Peyer's patch (tissue), 4 donors: ENCODE measurements at regions not wholly inside any gene's neighbourhood (a gene's known extent, or its start where the extent isn't known, plus 50 kb on each side); places are given as distances from the start of the nearest gene placed in this dataset.

Experiments used
- POLR2A ChIP-seq, 2 donors: fragments of 450-650 bp; IDR thresholded peaks; one replicate each; pipeline ENCODE4 v1.5.1; 2017; ENCODE audit warnings: antibody characterized with exemption in 2 of 2, mild to moderate bottlenecking in 2 of 2, moderate library complexity in 2 of 2
- TF ChIP-seq, protein P1 (sequence below), 6 experiments: fragments of 450-650 bp in 4 of 6; fragments of 200-600 bp in 2 of 6; sonication (generic) in 1 of 6; IDR thresholded peaks; one replicate each; pipeline ENCODE4 v1.5.1; 2017 to 2019; ENCODE audit warnings: antibody characterized with exemption in 6 of 6, mild to moderate bottlenecking in 3 of 6, moderate library complexity in 1 of 6

DNA sequence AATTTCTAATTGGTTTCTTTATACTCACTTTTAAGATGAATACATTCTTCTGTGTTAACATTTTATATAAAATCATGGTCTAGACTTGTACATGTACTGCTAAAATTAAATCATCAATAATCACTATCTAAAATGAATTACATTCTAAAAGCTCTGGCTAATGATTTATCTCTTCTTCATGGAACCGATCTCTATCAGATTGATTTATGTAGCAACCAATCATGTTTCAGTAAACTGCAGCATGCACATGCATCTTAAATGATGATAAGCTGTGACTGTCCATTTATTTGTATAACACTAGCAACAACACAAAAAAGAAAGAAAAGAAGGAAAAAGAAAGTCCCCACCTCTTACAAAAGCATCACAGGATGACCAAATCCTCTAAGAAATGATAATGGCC lies 669.2 kb downstream of the NR2F1-AS1 start:
- TF ChIP-seq, protein P1, sequence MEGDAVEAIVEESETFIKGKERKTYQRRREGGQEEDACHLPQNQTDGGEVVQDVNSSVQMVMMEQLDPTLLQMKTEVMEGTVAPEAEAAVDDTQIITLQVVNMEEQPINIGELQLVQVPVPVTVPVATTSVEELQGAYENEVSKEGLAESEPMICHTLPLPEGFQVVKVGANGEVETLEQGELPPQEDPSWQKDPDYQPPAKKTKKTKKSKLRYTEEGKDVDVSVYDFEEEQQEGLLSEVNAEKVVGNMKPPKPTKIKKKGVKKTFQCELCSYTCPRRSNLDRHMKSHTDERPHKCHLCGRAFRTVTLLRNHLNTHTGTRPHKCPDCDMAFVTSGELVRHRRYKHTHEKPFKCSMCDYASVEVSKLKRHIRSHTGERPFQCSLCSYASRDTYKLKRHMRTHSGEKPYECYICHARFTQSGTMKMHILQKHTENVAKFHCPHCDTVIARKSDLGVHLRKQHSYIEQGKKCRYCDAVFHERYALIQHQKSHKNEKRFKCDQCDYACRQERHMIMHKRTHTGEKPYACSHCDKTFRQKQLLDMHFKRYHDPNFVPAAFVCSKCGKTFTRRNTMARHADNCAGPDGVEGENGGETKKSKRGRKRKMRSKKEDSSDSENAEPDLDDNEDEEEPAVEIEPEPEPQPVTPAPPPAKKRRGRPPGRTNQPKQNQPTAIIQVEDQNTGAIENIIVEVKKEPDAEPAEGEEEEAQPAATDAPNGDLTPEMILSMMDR (IDR thresholded peaks at IDR 0.05), result no peak
- TF ChIP-seq POLR2A (IDR thresholded peaks at IDR 0.05), result no peak
